HepG2 (cell line): ENCODE measurements at regions not wholly inside any gene's neighbourhood (a gene's known extent, or its start where the extent isn't known, plus 50 kb on each side); places are given as distances from the start of the nearest gene placed in this dataset.

Source experiments
- ATAC-seq: fragments of 200-7000 bp; cut with Tn5 transposase; 3 replicates; pipeline ENCODE4 v1.9.1; 2020; ENCODE audit warnings: mild to moderate bottlenecking, moderate library complexity
- BruUV-seq: library from RNA; stranded (reverse); fragments of 400-500 nt; replicated peaks from 2 replicates; lab custom pipeline; 2021; lab: Mats Ljungman, UMichigan
- CTCF ChIA-PET: fragments of 300-600 bp; formaldehyde crosslinking; extraction: SDS; loops from one replicate; lab custom pipeline; 2021; ENCODE audit warnings: low total read pairs, inconsistent platforms, low intra/inter-chr PET ratio; lab: Yijun Ruan, JAX
- POLR2A ChIA-PET: fragments of 350-600 bp; sonication (Branson Sonifier 250); formaldehyde crosslinking; loops from one replicate; lab custom pipeline; 2020; ENCODE audit warnings: antibody characterized with exemption, inconsistent platforms; lab: Yijun Ruan, JAX
- DNase-seq: peaks from one replicate; pipeline ENCODE4 v3.0.0-alpha.2; 2015; ENCODE audit warnings: low spot score
- FAIRE-seq: peaks from 3 replicates; lab custom pipeline; 2011; peaks lifted over from hg19 to GRCh38; lab: Jason Lieb, UNC
- H2AFZ ChIP-seq: one replicate; pipeline ENCODE4 v1.6.1; 2011; ENCODE audit warnings: low read length, inconsistent platforms
- H3K27ac ChIP-seq: fragments of 300-600 bp; 3 replicates; pipeline ENCODE4 v1.8.0; 2011; ENCODE audit warnings: mixed run types, mild to moderate bottlenecking, mixed read lengths, low read length, inconsistent platforms; ENCODE audit not compliant: insufficient read depth; ENCODE audit errors: extremely low read length
- H3K27me3 ChIP-seq, 2 experiments: fragments of 200-600 bp in 1 of 2; 2 replicates in 1 of 2; 3 replicates in 1 of 2; pipeline versions ENCODE4 v1.6.0 to v1.8.0; 2011; ENCODE audit warnings: low read length in 2 of 2, mild to moderate bottlenecking in 2 of 2, moderate library complexity in 2 of 2, inconsistent platforms in 1 of 2; ENCODE audit not compliant: insufficient read depth in 2 of 2, control insufficient read depth in 1 of 2
- H3K36me3 ChIP-seq, 2 experiments: fragments of 200-600 bp in 1 of 2; replicated peaks in 1 of 2; 2 replicates in 1 of 2; 3 replicates in 1 of 2; pipeline versions ENCODE4 v1.5.1 to v1.8.0; 2011; ENCODE audit warnings: low read length in 2 of 2, inconsistent platforms in 1 of 2; ENCODE audit not compliant: insufficient read depth in 2 of 2, control insufficient read depth in 1 of 2
- H3K4me1 ChIP-seq: 2 replicates; pipeline ENCODE4 v1.5.1; 2012; ENCODE audit warnings: low read length, inconsistent platforms; ENCODE audit not compliant: insufficient read depth
- H3K4me2 ChIP-seq: 2 replicates; pipeline ENCODE4 v1.6.0; 2011; ENCODE audit warnings: low read depth, low read length, inconsistent platforms
- H3K4me3 ChIP-seq, 3 experiments: fragments of 200-600 bp in 1 of 3; sonication (generic), shearing (Covaris generic) in 1 of 3; replicated peaks in 1 of 3; 2 replicates each; pipeline ENCODE4 v1.5.1; 2011 to 2016; ENCODE audit warnings: low read length in 3 of 3, inconsistent platforms in 2 of 3, low read depth in 2 of 3, mild to moderate bottlenecking in 2 of 3, control low read depth in 1 of 3, mixed read lengths in 1 of 3; ENCODE audit not compliant: insufficient read depth in 1 of 3
- H3K79me2 ChIP-seq: one replicate; pipeline ENCODE4 v1.6.1; 2011; ENCODE audit warnings: low read length, inconsistent platforms; ENCODE audit not compliant: insufficient read depth
- H3K9ac ChIP-seq: 2 replicates; pipeline ENCODE4 v1.6.0; 2011; ENCODE audit warnings: mild to moderate bottlenecking, low read depth, low read length, inconsistent platforms; ENCODE audit not compliant: insufficient read depth
- H3K9me3 ChIP-seq: 2 replicates; pipeline ENCODE4 v1.5.1; 2012; ENCODE audit warnings: mild to moderate bottlenecking, low read length
- H4K20me1 ChIP-seq: 2 replicates; pipeline ENCODE4 v1.6.0; 2011; ENCODE audit warnings: inconsistent platforms, mild to moderate bottlenecking, low read length, moderate library complexity; ENCODE audit not compliant: insufficient read depth
- ATF7 ChIP-seq, 2 experiments: fragments of 450-650 bp in 1 of 2; sonication (generic) in 1 of 2; formaldehyde crosslinking in 1 of 2; IDR thresholded peaks; 2 replicates each; pipeline versions ENCODE4 v1.4.0 to v1.6.1; 2016 to 2020; ENCODE audit warnings: antibody characterized with exemption in 1 of 2, mild to moderate bottlenecking in 1 of 2, missing genetic modification reagents in 1 of 2
- CREB1 ChIP-seq, 2 experiments: fragments of 450-650 bp in 1 of 2; IDR thresholded peaks; 2 replicates each; pipeline ENCODE4 v1.6.1; 2016 to 2017; ENCODE audit warnings: control low read depth in 1 of 2, mild to moderate bottlenecking in 1 of 2, missing compliant biosample characterization in 1 of 2, missing genetic modification characterization in 1 of 2
- MAZ ChIP-seq, 2 experiments: sonication (generic) in 1 of 2; formaldehyde crosslinking in 1 of 2; IDR thresholded peaks; 2 replicates each; pipeline versions ENCODE4 v1.5.0 to v1.6.1; 2012 to 2020; ENCODE audit warnings: low read depth in 2 of 2, mild to moderate bottlenecking in 2 of 2, borderline replicate concordance in 1 of 2, improper control_type of control experiment in 1 of 2, low read length in 1 of 2, missing genetic modification reagents in 1 of 2, moderate library complexity in 1 of 2
- SOX5 ChIP-seq: IDR thresholded peaks from 2 replicates; pipeline ENCODE4 v1.6.1; 2016; ENCODE audit warnings: borderline replicate concordance
- SP2 ChIP-seq: sonication (generic); formaldehyde crosslinking; IDR thresholded peaks from 2 replicates; pipeline ENCODE4 v1.5.1; 2020; ENCODE audit warnings: mild to moderate bottlenecking, missing genetic modification reagents
- SRF ChIP-seq: IDR thresholded peaks from 2 replicates; pipeline ENCODE4 v1.6.1; 2011; ENCODE audit warnings: mild to moderate bottlenecking, low read depth, low read length, moderate library complexity
- ZC3H13 ChIP-seq: sonication (generic); formaldehyde crosslinking; IDR thresholded peaks from 2 replicates; pipeline ENCODE4 v1.8.1; 2023; ENCODE audit warnings: mild to moderate bottlenecking, missing genetic modification reagents, moderate library complexity
- ZFP36 ChIP-seq: fragments of 150-350 bp; IDR thresholded peaks from 2 replicates; pipeline ENCODE4 v1.6.1; 2018; ENCODE audit warnings: borderline replicate concordance, low read length, low read depth; ENCODE audit not compliant: partially characterized antibody
- ZNF724P ChIP-seq: sonication (generic); formaldehyde crosslinking; IDR thresholded peaks from 2 replicates; pipeline ENCODE4 v1.8.0; 2022; ENCODE audit warnings: missing genetic modification reagents, borderline replicate concordance
- WGBS: methylation state at CpG from one replicate; pipeline ENCODE4 v1.1.6; 2017; ENCODE audit warnings: low lambda C conversion rate; 5-methylcytosine and 5-hydroxymethylcytosine counted together
- in situ Hi-C: cut with HindIII; loops from 2 replicates; pipeline ENCODE4 v1.10.0; 2017; ENCODE audit warnings: low pct_unique_long_range_greater_than_20kb; ENCODE audit not compliant: extremely low pct_ligation_motif_present
- intact Hi-C: fragments of 100-400 bp; cut with micrococcal nuclease; formaldehyde crosslinking; loops from one replicate; pipeline ENCODE4 v1.10.0; 2022; ENCODE audit not compliant: unreplicated experiment

GRCh38 chr3:174725303-174725702 is 133.8 kb upstream of the NAALADL2 start:
- FAIRE-seq (no peak), DNase-seq (no peak), ATAC-seq (no peak)
- Histone ChIP-seq H3K4me1 (no peaks in the 10 kb centered on the region), H4K20me1 (no peaks in the 10 kb centered on the region), H3K4me3 (no peak overlapping the region), H3K9me3 (no peaks in the 10 kb centered on the region), H2AFZ (no peak overlapping the region), H3K79me2 (no peaks in the 10 kb centered on the region), H3K9ac (no peak overlapping the region), H3K4me2 (no peak overlapping the region), H3K27ac (no peak overlapping the region), H3K36me3 (no peaks in the 10 kb centered on the region), H3K27me3 (no peaks in the 10 kb centered on the region)
- ChIA-PET CTCF (no interaction called here), POLR2A (no interaction called here)
- no TSS peak for BruUV-seq
- in situ Hi-C loops (no loop called here), intact Hi-C loops (no loop called here)
- 1% methylated on average over 3 of the region's 3 CpGs for WGBS
- TF ChIP-seq MAZ (IDR thresholded peaks at IDR 0.05; ENCODE audit: borderline replicate concordance, low read depth, low read length): no peak
- TF ChIP-seq MAZ (CRISPR knock-in tag; IDR thresholded peaks at IDR 0.05; ENCODE audit: low read depth): no peak
- 0 out of 2 replicates have a peak, but pooled peaks have one; percentile 25 for TF ChIP-seq CREB1 (IDR thresholded peaks at IDR 0.05)
- TF ChIP-seq CREB1 (CRISPR knock-in tag; IDR thresholded peaks at IDR 0.05): no peak
- no peak for TF ChIP-seq SRF
- no peak for TF ChIP-seq ZFP36
- no peak for TF ChIP-seq SP2
- TF ChIP-seq ATF7 (IDR thresholded peaks at IDR 0.05): peak; percentile 90
- no peak for TF ChIP-seq ATF7 (CRISPR knock-in tag; IDR thresholded peaks at IDR 0.05)
- TF ChIP-seq ZC3H13: no peak
- no peak for TF ChIP-seq ZNF724P (CRISPR knock-in tag)

GRCh38 chr3:174737966-174738365 is 121.2 kb upstream of the NAALADL2 start:
- CTCF ChIA-PET: no interaction called here
- Histone ChIP-seq H3K9me3 (peaks cover 32% of the 10 kb centered on the region), H3K79me2 (no peaks in the 10 kb centered on the region), H3K4me3 (no peak overlapping the region), H3K36me3 (no peaks in the 10 kb centered on the region), H3K4me2 (no peak overlapping the region), H3K27me3 (no peaks in the 10 kb centered on the region), H4K20me1 (no peaks in the 10 kb centered on the region), H3K9ac (no peak overlapping the region), H3K4me1 (no peaks in the 10 kb centered on the region), H3K27ac (no peak overlapping the region), H2AFZ (no peak overlapping the region)
- FAIRE-seq: no peak
- intact Hi-C loops: no loop called here
- no peak for TF ChIP-seq SOX5
- in situ Hi-C loops: no loop called here
- POLR2A ChIA-PET: no interaction called here
- no TSS peak for BruUV-seq
- no peak for DNase-seq
- WGBS: 0% methylated on average over 3 of the region's 3 CpGs
- no peak for ATAC-seq
